GM12892 (cell line): ENCODE measurements at regions not wholly inside any gene's neighbourhood (a gene's known extent, or its start where the extent isn't known, plus 50 kb on each side); places are given as distances from the start of the nearest gene placed in this dataset.

Source experiments
- DNase-seq: peaks from one replicate; pipeline ENCODE4 v3.0.0; 2011; ENCODE audit not compliant: insufficient read length
- FAIRE-seq: peaks from 2 replicates; lab custom pipeline; 2011; peaks lifted over from hg19 to GRCh38; lab: Jason Lieb, UNC
- POLR2A ChIP-seq: IDR thresholded peaks from 2 replicates; pipeline ENCODE4 v1.6.1; 2011; ENCODE audit warnings: low read depth, low read length, control low read depth
- POLR2AphosphoS5 ChIP-seq: IDR thresholded peaks from 2 replicates; pipeline ENCODE4 v1.6.1; 2011; ENCODE audit warnings: low read depth, low read length, control low read depth
- TAF1 ChIP-seq: IDR thresholded peaks from 2 replicates; pipeline ENCODE4 v1.6.1; 2011; ENCODE audit warnings: low read depth, mild to moderate bottlenecking, control low read depth, low read length, borderline replicate concordance

DNA sequence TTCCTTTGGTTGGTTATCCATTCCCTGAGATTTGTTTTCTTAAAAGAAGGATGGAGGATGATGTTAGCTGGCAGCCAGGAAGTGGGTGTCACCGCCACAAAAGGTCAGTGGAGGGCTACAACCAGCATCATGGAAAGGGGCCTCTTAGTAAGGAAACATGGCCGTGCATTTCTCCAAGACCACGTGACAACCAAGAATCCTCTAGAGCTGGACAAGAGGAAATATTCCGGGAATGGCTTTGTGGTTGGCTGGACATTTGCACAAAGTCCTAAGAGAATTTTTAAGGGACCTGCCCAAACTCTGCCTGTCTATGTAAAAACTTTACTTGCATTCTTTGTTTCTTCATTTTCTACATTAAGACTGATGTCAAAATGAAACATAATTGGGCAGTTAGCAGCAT is 399.9 kb upstream of the MARCKS start:
- TF ChIP-seq POLR2A = no peak
- no peak for DNase-seq
- no peak for FAIRE-seq

GRCh38 chr6:113457751-113458150 is 399.4 kb upstream of the MARCKS start:
- no peak for TF ChIP-seq POLR2AphosphoS5
- TF ChIP-seq POLR2A = no peak
- TF ChIP-seq TAF1 = no peak
- no peak for FAIRE-seq
- DNase-seq = no peak

- no peak for DNase-seq
- TF ChIP-seq POLR2AphosphoS5 (no peak), POLR2A (no peak), TAF1 (no peak)
- FAIRE-seq = no peak
These were observed 398.7 kb upstream of the MARCKS start for GRCh38 chr6:113458368-113459010.

DNA sequence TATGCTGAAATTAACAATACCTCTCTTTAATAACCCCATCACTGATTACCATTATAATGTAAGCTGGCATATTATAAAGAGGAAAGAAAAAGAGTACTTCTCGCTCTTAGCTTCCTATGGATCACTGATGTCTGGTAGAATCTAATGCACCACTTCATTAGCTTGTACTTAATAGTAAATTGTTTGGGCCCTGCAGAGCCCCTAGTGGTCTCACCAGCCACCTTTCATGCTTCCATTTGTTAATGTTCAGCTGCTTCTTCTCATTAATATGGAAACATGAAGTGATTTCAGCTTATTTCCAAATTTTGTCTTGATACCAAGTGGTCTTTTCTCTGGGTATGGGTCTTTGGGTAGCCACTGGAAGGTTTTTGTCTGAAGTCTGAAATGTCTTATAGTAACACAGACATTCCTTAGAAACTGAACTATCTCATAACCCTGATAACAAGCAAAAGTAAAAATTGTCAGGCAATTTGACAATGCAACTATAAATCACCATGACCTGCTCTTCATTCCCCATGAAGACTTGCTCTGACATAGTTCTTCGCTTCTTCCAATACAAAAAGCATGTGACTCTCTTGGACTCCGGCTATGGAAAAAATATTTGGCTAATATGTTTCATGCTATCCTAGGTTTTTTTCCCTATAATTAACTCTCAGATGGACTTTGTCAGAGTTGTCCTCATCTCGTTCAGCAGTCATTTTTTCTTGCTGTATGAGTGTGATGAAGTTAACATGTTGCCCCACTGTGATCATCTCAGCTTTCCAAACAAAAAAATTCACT is 395.8 kb upstream of the MARCKS start:
- FAIRE-seq = no peak
- TF ChIP-seq POLR2AphosphoS5 (no peak), POLR2A (no peak), TAF1 (no peak)

DNA sequence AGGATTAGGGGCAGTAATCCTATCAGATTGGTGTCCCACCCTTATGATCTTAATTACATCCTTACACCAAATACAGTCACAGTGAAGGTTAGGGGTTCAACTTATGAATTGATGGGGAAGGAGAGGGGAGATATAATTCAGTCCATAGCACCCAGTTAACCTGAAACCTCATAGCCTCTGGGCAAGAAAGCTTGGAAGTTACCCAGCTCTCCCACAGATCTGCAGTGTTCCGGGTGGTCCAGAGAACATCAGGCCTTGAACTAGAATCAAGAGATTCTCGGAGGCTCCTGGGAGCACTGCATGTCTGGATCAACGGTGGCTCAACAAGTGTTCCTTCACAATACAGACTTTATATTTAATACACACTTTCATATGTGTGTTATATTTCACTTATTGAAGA is 392.6 kb upstream of the MARCKS start:
- no peak for FAIRE-seq
- TF ChIP-seq POLR2A (no peak), POLR2AphosphoS5 (no peak), TAF1 (no peak)
- DNase-seq = no peak

More for the DNA sequence above, 395.8 kb upstream of the MARCKS start:
- DNase-seq = no peak

DNA sequence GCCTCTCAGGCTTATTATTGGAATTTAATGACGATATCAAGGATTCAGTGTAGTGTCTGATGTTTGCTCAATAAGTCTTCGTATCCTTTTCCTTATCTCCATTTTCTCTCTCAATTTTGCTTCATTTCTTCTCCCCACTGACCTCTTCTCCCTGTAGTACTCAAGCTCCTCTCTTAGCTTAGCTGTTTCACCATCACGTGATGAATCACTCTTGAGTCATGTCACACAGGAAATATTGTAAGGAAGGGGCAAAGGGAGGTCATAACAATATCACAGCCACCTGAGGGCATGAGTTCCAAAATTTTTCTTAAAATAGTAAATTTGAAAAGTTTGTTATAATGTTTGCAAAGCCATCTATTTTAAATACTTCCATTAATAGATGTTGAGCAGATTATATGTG is 392.2 kb upstream of the MARCKS start:
- DNase-seq = no peak
- no peak for TF ChIP-seq TAF1
- TF ChIP-seq POLR2AphosphoS5 = no peak
- no peak for TF ChIP-seq POLR2A
- no peak for FAIRE-seq

DNA sequence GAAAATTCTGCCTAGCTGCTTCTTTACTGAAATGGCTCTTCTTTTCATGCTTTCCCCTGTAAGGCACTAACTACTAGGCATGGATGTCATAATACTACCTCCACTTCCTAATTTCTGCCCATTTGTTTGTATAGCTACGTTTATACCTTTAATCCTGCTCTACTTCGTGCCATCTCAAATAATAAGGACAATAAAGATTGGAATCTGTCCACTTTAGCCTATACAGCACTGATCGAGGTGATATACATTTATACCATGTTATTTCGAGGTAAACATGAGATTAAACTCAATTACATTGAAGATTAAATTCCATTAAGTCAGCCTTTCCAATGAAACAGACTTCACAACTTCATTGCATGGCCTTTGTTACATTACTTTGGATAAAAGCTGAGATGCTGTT is 390.6 kb upstream of the MARCKS start:
- no peak for FAIRE-seq

GRCh38 chr6:113475392-113475791 is 381.8 kb upstream of the MARCKS start:
- DNase-seq (no peak), FAIRE-seq (no peak)
- TF ChIP-seq POLR2AphosphoS5 = no peak
- no peak for TF ChIP-seq TAF1
- no peak for TF ChIP-seq POLR2A

More for the DNA sequence above, 390.6 kb upstream of the MARCKS start:
- TF ChIP-seq POLR2A (no peak), TAF1 (no peak), POLR2AphosphoS5 (no peak)
- no peak for DNase-seq

- TF ChIP-seq TAF1 (no peak), POLR2AphosphoS5 (no peak), POLR2A (no peak)
- FAIRE-seq (no peak), DNase-seq (no peak)
These were observed 380.0 kb upstream of the MARCKS start for GRCh38 chr6:113476937-113477839.

DNA sequence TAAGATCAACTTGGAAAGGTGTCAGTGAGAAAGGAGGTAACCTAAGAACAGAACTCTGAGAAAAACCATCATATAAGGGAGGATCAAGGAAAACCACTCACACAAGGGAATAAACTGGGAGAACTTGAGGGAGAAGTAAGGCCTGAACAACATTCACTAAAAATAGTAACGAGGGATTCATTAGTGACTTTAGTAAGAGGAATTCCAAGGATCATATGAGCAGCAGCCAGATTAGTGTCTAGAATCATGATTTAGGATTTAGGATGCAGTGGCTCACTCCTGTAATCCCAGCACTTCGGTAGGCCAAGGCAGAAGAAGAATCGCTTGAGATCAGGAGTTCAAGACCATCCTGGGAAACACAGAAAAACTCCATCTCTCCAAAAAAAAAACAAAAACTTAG is 376.5 kb upstream of the MARCKS start:
- no peak for DNase-seq
- no peak for FAIRE-seq
- TF ChIP-seq TAF1 = no peak
- no peak for TF ChIP-seq POLR2A
- TF ChIP-seq POLR2AphosphoS5 = no peak

- no peak for DNase-seq
These were observed 375.7 kb upstream of the MARCKS start for GRCh38 chr6:113481458-113481857.

DNA sequence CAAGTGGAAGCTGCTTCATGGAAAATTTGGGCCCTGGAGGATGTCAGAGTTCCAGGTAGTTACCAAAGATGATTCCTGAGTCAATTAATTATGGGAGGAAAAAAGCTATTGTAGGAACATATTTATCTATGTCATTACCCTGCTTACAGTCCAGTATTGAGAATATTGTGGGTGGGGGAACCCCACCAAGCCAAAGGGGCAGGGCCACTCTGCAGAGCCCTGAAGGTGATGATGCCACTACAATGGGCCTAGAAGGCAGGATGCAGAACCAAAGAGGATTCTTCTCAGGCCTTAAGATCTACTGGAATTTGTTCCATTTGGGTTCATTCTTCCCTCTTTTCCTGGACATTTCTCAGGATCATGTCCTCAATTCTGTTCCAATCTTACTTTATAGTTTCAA is 375.2 kb upstream of the MARCKS start:
- no peak for TF ChIP-seq POLR2AphosphoS5
- TF ChIP-seq TAF1 = no peak
- TF ChIP-seq POLR2A = no peak
- FAIRE-seq (no peak), DNase-seq (peak; percentile 1)

More at GRCh38 chr6:113481458-113481857, 375.7 kb upstream of the MARCKS start:
- FAIRE-seq = no peak
- no peak for TF ChIP-seq POLR2AphosphoS5
- no peak for TF ChIP-seq POLR2A
- TF ChIP-seq TAF1 = no peak
